ENCODE measurements at regions not wholly inside any gene's neighbourhood (a gene's known extent, or its start where the extent isn't known, plus 50 kb on each side); places are given as distances from the start of the nearest gene placed in this dataset.

- no peak for TF ChIP-seq BCL11B (tag by site-specific recombination; IDR thresholded peaks at IDR 0.05; ENCODE audit: low read depth)
- no peak for TF ChIP-seq ZNF510 (tag by site-specific recombination; IDR thresholded peaks at IDR 0.05; ENCODE audit: insufficient replicate concordance)
- TF ChIP-seq ZEB2 (tag by site-specific recombination; IDR thresholded peaks at IDR 0.05), result no peak
- TF ChIP-seq KLF16 (tag by site-specific recombination; IDR thresholded peaks at IDR 0.05), result no peak
- TF ChIP-seq, protein P1, sequence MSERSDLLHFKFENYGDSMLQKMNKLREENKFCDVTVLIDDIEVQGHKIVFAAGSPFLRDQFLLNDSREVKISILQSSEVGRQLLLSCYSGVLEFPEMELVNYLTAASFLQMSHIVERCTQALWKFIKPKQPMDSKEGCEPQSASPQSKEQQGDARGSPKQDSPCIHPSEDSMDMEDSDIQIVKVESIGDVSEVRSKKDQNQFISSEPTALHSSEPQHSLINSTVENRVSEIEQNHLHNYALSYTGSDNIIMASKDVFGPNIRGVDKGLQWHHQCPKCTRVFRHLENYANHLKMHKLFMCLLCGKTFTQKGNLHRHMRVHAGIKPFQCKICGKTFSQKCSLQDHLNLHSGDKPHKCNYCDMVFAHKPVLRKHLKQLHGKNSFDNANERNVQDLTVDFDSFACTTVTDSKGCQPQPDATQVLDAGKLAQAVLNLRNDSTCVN (tag by site-specific recombination; optimal IDR thresholded peaks at IDR 0.05), result no peak
- TF ChIP-seq, protein P2, sequence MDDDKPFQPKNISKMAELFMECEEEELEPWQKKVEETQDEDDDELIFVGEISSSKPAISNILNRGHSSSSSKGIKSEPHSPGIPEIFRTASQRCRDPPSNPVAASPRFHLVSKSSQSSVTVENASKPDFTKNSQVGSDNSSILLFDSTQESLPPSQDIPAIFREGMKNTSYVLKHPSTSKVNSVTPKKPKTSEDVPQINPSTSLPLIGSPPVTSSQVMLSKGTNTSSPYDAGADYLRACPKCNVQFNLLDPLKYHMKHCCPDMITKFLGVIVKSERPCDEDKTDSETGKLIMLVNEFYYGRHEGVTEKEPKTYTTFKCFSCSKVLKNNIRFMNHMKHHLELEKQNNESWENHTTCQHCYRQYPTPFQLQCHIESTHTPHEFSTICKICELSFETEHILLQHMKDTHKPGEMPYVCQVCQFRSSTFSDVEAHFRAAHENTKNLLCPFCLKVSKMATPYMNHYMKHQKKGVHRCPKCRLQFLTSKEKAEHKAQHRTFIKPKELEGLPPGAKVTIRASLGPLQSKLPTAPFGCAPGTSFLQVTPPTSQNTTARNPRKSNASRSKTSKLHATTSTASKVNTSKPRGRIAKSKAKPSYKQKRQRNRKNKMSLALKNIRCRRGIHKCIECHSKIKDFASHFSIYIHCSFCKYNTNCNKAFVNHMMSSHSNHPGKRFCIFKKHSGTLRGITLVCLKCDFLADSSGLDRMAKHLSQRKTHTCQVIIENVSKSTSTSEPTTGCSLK (tag by site-specific recombination; IDR thresholded peaks at IDR 0.05), result no peak
- TF ChIP-seq, protein P3, sequence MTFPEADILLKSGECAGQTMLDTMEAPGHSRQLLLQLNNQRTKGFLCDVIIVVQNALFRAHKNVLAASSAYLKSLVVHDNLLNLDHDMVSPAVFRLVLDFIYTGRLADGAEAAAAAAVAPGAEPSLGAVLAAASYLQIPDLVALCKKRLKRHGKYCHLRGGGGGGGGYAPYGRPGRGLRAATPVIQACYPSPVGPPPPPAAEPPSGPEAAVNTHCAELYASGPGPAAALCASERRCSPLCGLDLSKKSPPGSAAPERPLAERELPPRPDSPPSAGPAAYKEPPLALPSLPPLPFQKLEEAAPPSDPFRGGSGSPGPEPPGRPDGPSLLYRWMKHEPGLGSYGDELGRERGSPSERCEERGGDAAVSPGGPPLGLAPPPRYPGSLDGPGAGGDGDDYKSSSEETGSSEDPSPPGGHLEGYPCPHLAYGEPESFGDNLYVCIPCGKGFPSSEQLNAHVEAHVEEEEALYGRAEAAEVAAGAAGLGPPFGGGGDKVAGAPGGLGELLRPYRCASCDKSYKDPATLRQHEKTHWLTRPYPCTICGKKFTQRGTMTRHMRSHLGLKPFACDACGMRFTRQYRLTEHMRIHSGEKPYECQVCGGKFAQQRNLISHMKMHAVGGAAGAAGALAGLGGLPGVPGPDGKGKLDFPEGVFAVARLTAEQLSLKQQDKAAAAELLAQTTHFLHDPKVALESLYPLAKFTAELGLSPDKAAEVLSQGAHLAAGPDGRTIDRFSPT (tag by site-specific recombination; IDR thresholded peaks at IDR 0.05), result no peak
- no peak for TF ChIP-seq ZNF366 (tag by site-specific recombination; conservative IDR thresholded peaks at IDR 0.05)
- no peak for TF ChIP-seq ZNF514 (tag by site-specific recombination; IDR thresholded peaks at IDR 0.05)
- no peak for TF ChIP-seq ZNF140 (tag by site-specific recombination; IDR thresholded peaks at IDR 0.05)
- no peak for TF ChIP-seq ATF2 (tag by site-specific recombination; IDR thresholded peaks at IDR 0.05; ENCODE audit: low read depth)
- no peak for TF ChIP-seq ZBTB48 (tag by site-specific recombination; IDR thresholded peaks at IDR 0.05)
- Histone ChIP-seq H3K4me1 (ENCODE audit: control insufficient read depth, insufficient read depth, low read length) (no peaks in the 10 kb centered on the region), H3K4me3 (ENCODE audit: low read depth, low read length) (no peak overlapping the region), H3K9me3 (ENCODE audit: control insufficient read depth, insufficient read depth, low read depth, low read length) (no peaks in the 10 kb centered on the region), H3K36me3 (ENCODE audit: control insufficient read depth in 2 of 2, insufficient read depth in 1 of 2, low read length in 2 of 2) (no peaks in the 10 kb centered on the region), H3K27ac (ENCODE audit: extremely low read depth, low read depth, low read length) (no peak overlapping the region)
- ChIA-PET CTCF (no interaction called here), POLR2A (no interaction called here)
Measured at GRCh38 chr13:47610687-47611086, 390.4 kb downstream of the SUCLA2 start.

DNA sequence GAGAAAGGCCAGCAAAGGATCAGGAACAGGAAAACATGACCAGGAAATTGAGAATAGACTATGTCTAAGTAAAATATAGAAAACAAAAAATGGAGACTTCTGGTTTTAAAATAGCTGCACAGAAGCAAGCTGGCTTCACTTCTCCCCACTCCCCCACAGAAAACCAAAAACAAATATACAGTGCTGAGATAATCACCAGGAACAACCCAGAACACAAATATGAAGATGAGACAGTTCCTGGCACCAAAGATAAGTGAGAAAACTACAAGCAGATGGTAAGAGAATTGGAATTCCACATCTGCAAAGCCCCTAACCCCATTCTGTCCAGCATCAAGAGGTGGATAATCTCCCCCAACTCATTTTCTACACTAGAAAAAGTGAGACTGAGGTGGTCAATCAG, 397.7 kb downstream of the SUCLA2 start:
- Histone ChIP-seq H3K4me1 (ENCODE audit: control insufficient read depth, insufficient read depth, low read length) (no peaks in the 10 kb centered on the region), H3K4me3 (ENCODE audit: low read depth, low read length) (no peak overlapping the region), H3K27ac (ENCODE audit: extremely low read depth, low read depth, low read length) (no peak overlapping the region), H3K36me3 (ENCODE audit: control insufficient read depth in 2 of 2, insufficient read depth in 1 of 2, low read length in 2 of 2) (no peaks in the 10 kb centered on the region), H3K9me3 (ENCODE audit: control insufficient read depth, insufficient read depth, low read depth, low read length) (no peaks in the 10 kb centered on the region)
- CTCF ChIA-PET, result interaction anchor here (0.5 kb wide), 1 partner anchor 124 kb away, joined by 3 read pairs; no protein-coding TSS in a partner anchor
- POLR2A ChIA-PET, result no interaction called here
- TF ChIP-seq ZNF354C (tag by site-specific recombination; IDR thresholded peaks at IDR 0.05; ENCODE audit: borderline replicate concordance, low read depth) (no peak), IKZF3 (tag by site-specific recombination; IDR thresholded peaks at IDR 0.05) (no peak)

- Histone ChIP-seq H3K4me3 (ENCODE audit: low read depth, low read length) (no peak overlapping the region), H3K27ac (ENCODE audit: extremely low read depth, low read depth, low read length) (no peak overlapping the region), H3K4me1 (ENCODE audit: control insufficient read depth, insufficient read depth, low read length) (no peaks in the 10 kb centered on the region), H3K9me3 (ENCODE audit: control insufficient read depth, insufficient read depth, low read depth, low read length) (no peaks in the 10 kb centered on the region), H3K36me3 (ENCODE audit: control insufficient read depth in 2 of 2, insufficient read depth in 1 of 2, low read length in 2 of 2) (no peaks in the 10 kb centered on the region)
- POLR2A ChIA-PET, result no interaction called here
- TF ChIP-seq ZNF423 (tag by site-specific recombination; IDR thresholded peaks at IDR 0.05), result no peak
- TF ChIP-seq ZNF670 (tag by site-specific recombination; IDR thresholded peaks at IDR 0.05; ENCODE audit: low read depth), result no peak
- CTCF ChIA-PET, result interaction anchor here (0.7 kb wide), 2 partner anchors 137 to 401 kb away, joined by 4 to 5 read pairs; no protein-coding TSS in a partner anchor
Measured at GRCh38 chr13:47598340-47598911, 402.6 kb downstream of the SUCLA2 start.
